ENCODE measurements at regions not wholly inside any gene's neighbourhood (a gene's known extent, or its start where the extent isn't known, plus 50 kb on each side); places are given as distances from the start of the nearest gene placed in this dataset.
"Not testable (repeated sequence)": the region's sequence is repeated elsewhere in the genome, so short reads cannot be mapped to it uniquely, and the experiment has no call there.

DNA sequence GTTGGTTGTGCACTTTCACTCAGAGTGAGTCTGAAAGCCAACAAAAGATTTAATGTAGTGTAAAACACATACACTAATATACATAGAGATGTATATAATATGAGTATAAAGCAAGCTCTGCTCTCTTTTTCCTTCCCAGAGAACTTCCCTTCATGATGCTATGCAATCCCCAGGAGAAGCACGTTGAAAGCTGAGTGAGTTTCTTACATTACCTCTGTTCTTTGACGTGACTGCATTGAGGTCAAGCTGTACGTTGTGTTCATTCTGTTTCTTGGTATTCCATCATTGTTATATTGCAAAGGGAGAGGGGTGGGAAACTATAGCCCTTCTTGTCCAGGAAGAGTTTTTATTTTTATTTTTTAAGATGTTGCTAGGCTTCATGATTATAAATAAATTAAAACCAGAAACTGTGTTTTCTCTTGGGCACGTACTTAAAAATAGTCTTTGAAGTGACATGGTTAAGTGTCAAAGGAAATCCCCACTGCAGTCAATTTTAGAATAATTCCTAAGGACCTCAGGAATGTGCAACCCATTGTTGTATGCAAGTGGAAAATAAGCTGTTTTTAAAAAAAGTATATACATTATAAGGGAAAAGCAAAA, 651.0 kb downstream of the CD109 start:
- H3K4me1 Mint-ChIP-seq (ENCODE audit: unreplicated experiment): no peaks in the 10 kb centered on the region
- H3K4me3 Mint-ChIP-seq (ENCODE audit: unreplicated experiment): no peak overlapping the region
- H3K36me3 Mint-ChIP-seq (ENCODE audit: low read depth, unreplicated experiment): no peaks in the 10 kb centered on the region
- TF ChIP-seq, protein P1, sequence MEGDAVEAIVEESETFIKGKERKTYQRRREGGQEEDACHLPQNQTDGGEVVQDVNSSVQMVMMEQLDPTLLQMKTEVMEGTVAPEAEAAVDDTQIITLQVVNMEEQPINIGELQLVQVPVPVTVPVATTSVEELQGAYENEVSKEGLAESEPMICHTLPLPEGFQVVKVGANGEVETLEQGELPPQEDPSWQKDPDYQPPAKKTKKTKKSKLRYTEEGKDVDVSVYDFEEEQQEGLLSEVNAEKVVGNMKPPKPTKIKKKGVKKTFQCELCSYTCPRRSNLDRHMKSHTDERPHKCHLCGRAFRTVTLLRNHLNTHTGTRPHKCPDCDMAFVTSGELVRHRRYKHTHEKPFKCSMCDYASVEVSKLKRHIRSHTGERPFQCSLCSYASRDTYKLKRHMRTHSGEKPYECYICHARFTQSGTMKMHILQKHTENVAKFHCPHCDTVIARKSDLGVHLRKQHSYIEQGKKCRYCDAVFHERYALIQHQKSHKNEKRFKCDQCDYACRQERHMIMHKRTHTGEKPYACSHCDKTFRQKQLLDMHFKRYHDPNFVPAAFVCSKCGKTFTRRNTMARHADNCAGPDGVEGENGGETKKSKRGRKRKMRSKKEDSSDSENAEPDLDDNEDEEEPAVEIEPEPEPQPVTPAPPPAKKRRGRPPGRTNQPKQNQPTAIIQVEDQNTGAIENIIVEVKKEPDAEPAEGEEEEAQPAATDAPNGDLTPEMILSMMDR (IDR thresholded peaks at IDR 0.05; ENCODE audit: unreplicated experiment): no peak
- no peak for DNase-seq (ENCODE audit: low spot score)
- H3K9me3 Mint-ChIP-seq (ENCODE audit: unreplicated experiment): no peaks in the 10 kb centered on the region
- H3K27ac Mint-ChIP-seq (ENCODE audit: unreplicated experiment): no peak overlapping the region
- no peaks in the 10 kb centered on the region for H3K27me3 Mint-ChIP-seq (ENCODE audit: unreplicated experiment)

DNA sequence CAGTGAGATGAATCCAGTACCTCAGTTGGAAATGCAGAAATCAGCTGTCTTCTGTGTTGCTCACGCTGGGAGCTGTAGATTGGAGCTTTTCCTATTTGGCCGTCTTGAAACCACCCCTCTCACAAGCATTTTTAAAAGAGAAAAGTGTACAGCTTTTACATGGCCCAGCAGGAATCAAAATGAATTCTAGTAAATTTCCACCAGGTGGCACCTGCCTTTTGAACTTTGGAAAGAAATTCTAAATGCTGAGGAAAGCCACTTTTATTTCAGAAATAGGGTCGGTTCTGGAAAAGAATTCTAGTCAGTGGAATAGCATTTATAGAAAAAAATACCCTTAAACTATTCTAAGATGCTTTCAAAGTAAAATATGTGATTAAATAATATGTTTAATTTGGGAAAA, 647.8 kb downstream of the CD109 start:
- TF ChIP-seq, protein P1 (IDR thresholded peaks at IDR 0.05; ENCODE audit: unreplicated experiment): no peak
- no peak for DNase-seq (ENCODE audit: low spot score)
- H3K4me1 Mint-ChIP-seq (ENCODE audit: unreplicated experiment): no peaks in the 10 kb centered on the region
- no peaks in the 10 kb centered on the region for H3K36me3 Mint-ChIP-seq (ENCODE audit: low read depth, unreplicated experiment)
- H3K9me3 Mint-ChIP-seq (ENCODE audit: unreplicated experiment): no peaks in the 10 kb centered on the region
- H3K27ac Mint-ChIP-seq (ENCODE audit: unreplicated experiment): no peak overlapping the region
- H3K4me3 Mint-ChIP-seq (ENCODE audit: unreplicated experiment): no peak overlapping the region
- H3K27me3 Mint-ChIP-seq (ENCODE audit: unreplicated experiment): no peaks in the 10 kb centered on the region

DNA sequence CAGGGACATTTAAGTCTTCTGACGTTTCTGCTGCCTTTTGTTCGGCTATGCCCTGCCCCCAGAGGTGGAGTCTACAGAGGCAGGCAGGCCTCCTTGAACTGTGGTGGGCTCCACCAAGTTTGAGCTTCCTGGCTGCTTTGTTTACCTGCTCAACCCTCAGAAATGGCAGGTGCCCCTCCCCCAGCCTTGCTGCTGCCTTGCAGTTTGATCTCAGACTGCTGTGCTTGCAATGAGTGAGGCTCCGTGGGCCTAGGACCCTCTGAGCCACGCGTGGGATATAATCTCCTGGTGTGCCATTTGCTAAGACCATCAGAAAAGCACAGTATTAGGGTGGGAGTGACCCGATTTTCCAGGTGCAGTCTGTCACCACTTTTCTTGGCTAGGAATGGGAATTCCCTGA, 647.3 kb downstream of the CD109 start:
- DNase-seq (ENCODE audit: low spot score); H3K9me3 Mint-ChIP-seq (ENCODE audit: unreplicated experiment); H3K4me3 Mint-ChIP-seq (ENCODE audit: unreplicated experiment); H3K27me3 Mint-ChIP-seq (ENCODE audit: unreplicated experiment); H3K36me3 Mint-ChIP-seq (ENCODE audit: low read depth, unreplicated experiment); H3K27ac Mint-ChIP-seq (ENCODE audit: unreplicated experiment); H3K4me1 Mint-ChIP-seq (ENCODE audit: unreplicated experiment): not testable (repeated sequence)

DNA sequence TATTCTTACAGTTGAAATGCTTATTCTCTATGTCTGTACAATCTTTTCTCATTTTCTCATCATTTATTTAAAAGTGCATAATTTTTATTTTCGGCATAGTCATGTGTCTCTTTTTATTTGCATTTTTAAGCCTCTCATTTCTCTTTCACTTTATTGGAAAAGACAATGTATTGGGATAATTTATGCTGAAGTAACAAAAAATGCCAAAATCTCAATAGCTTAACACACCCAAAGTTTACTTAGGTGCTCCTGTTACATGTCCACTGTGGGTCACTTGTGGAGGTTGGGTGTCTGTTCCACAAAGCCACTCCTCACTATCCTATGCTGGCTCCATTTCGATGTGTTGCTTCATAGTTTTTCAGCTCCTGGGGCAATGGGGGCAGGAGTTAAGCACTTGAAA, 638.7 kb downstream of the CD109 start:
- Mint-ChIP-seq H3K4me1 (ENCODE audit: unreplicated experiment) (no peaks in the 10 kb centered on the region), H3K36me3 (ENCODE audit: low read depth, unreplicated experiment) (no peaks in the 10 kb centered on the region), H3K4me3 (ENCODE audit: unreplicated experiment) (no peak overlapping the region), H3K27ac (ENCODE audit: unreplicated experiment) (no peak overlapping the region), H3K9me3 (ENCODE audit: unreplicated experiment) (no peaks in the 10 kb centered on the region), H3K27me3 (ENCODE audit: unreplicated experiment) (no peaks in the 10 kb centered on the region)
- DNase-seq (ENCODE audit: low spot score): no peak
- TF ChIP-seq, protein P1 (IDR thresholded peaks at IDR 0.05; ENCODE audit: unreplicated experiment): no peak

DNA sequence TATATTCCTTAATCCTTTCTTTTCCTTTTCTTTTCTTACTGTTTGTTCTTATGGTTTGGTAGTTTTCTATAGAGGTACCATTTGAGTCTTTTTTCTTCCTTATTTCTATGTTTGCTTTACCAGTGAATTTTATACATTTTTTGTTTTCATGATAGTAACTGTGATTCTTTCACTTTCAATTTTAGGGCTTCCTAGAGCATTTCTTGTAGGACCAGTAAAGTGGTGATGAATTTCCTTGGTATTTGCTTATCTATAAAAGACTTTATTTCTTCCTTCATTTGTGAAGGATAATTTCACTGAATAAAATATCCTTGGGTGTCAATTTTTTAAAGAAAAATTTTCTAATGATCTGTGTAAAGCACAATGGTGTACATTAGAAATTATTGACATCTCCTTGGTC, 637.4 kb downstream of the CD109 start:
- Mint-ChIP-seq H3K4me1 (ENCODE audit: unreplicated experiment) (no peaks in the 10 kb centered on the region), H3K27ac (ENCODE audit: unreplicated experiment) (no peak overlapping the region), H3K9me3 (ENCODE audit: unreplicated experiment) (no peaks in the 10 kb centered on the region), H3K4me3 (ENCODE audit: unreplicated experiment) (no peak overlapping the region), H3K27me3 (ENCODE audit: unreplicated experiment) (no peaks in the 10 kb centered on the region), H3K36me3 (ENCODE audit: low read depth, unreplicated experiment) (no peaks in the 10 kb centered on the region)
- TF ChIP-seq, protein P1 (IDR thresholded peaks at IDR 0.05; ENCODE audit: unreplicated experiment): no peak
- DNase-seq (ENCODE audit: low spot score): no peak

Data from endothelial cell (in vitro differentiated cells).